ENCODE measurements at regions not wholly inside any gene's neighbourhood (a gene's known extent, or its start where the extent isn't known, plus 50 kb on each side); places are given as distances from the start of the nearest gene placed in this dataset.
"Not testable (repeated sequence)": the region's sequence is repeated elsewhere in the genome, so short reads cannot be mapped to it uniquely, and the experiment has no call there.

DNA sequence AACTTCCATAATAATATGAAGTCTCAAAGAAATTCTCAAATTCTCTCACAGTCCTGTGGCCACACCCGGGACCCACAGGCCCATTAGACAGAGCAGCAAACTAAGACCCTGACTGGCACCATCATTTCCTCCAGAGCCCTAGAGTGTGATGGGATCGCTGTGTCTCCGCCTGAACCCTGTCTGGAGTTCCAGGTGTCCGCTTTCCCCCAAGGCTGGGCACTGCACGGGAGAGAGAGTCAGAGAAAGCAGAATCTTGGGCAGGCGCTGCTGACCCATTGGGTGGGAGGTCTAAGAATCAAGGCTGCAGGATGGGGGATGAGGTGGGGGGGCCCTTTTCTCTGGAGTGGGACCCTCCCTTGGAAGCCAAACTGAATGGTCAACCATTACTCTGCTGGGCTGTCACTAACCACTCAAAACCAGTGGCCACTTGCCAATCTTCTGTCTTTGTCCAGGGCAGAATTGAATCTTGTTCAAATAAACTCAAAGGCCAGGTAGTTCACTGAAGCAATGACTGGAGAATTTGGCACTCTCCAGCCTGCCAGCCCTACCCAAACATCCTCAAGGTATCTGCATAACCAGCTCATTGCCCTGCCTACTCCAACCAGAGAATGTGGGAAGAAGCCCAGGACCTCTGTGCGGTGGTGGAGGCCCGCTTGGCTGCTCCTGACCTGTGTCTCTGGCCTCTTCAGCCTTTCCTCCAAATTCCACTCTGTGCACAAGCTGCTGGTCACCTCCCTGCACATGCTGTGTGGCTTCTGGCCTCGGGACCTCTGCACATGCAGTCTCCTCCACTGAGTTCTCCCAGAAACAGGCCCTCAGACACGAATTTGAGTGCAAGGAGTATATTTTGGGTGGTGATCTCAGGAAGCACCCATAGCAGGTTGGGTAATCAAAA is 141.1 kb downstream of the CEBPB start:
- DNase-seq, result no peak

DNA sequence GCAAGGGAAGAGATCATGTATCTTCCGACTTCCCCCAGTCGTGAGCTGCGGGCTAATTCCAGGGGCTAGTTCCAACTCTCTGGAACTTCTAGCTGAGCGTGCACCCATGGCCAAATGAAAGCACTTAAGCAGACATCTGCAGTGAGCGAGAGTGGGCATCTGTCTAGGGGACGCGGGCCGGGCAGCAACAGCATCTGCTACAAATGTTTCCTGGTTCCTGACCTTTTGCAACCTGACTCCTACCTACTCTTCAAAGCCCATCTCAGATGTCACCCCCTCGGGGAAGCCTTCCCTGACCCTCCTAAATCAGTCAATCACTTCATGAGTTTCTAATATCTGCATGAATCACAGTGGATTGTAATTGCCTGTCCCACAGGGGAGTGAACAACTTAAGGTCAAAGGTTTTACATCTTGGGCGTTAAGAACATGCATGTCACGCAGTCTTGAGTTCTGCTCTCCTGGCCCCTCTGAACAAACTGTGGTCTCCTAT is 141.9 kb downstream of the CEBPB start:
- no peak for DNase-seq

DNA sequence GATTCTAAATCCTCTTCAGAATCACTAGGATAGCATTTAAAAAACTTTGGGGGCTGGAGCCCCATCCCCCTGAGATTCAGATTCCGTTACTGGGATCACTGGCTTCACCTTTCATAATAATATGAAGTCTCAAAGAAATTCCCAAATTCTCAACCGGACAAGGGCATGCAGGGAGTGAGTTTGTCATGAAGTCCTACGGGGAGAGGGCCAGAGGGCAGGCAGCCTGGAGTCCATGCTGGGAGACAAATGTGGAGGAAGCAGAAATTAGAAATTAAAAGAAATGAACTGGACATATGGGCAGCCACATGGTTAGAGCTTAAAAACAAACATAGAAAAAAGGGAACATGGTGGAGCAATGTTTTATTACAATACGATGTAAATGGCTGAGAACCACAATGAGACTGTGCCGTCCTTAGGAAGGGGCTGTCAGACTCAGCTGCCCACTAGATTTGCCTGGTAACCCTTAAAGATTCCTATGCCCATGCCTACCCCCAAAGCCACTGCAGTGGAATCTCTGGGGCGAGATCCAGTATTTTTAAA is 142.6 kb downstream of the CEBPB start:
- no peak for DNase-seq

GRCh38 chr20:50333812-50334211 is 143.2 kb downstream of the CEBPB start:
- DNase-seq, result no peak

DNA sequence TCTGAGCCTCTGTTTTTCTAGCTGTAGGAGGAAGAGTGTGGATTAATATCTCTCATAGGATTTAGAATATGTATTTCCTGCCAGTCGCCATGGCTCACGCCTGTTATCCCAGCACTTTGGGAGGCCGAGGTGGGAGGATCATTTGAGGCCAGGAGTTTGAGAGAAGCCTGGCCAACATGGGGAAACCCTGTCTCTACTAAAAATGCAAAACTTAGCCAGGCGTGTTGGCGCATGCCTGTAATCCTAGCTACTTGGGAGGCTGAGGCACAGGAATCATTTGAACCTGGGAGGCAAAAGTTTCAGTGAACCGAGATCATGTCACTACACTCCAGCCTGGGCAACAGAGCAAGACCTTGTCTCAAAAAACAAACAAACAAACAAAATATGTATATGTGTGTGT is 143.9 kb downstream of the CEBPB start:
- not testable (repeated sequence) for DNase-seq

GRCh38 chr20:50335105-50335504 is 144.5 kb downstream of the CEBPB start:
- no peak for DNase-seq

DNA sequence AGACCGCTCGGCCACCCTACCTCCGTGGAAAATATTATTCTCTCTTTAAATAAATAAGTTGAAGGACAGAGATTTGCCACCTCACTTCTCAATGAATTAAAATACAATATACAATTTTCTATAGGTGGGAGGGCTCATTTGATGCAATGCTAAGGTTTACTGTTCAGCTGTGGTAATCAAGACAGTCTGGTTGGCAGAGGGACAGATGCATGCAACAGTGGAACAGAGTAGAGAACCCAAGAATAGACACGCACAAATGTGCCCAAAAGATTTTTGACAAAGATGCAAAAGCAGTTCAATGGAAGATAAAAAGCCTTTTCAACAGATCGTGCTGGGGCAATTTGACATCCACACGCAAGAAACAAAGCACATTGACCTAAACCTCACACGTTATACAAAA is 145.2 kb downstream of the CEBPB start:
- no peak for DNase-seq

DNA sequence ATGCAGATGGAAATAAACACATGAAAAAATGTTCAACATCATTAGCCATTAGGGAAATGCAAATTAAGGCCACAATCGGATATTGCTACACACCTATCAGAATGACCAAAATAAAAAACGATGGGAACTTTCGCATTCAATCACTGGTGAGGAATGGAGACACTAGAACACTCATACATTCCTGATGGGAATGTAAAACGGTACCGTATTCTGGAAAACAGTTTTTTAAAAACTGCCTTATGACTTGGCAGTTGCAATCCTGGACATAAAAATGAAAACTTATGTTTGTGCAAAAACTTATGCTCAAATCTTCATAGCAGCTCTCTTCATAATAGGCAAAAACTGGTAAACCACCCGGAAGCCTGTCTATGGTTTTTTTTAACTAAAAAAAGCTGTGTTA is 146.0 kb downstream of the CEBPB start:
- DNase-seq, result no peak

DNA sequence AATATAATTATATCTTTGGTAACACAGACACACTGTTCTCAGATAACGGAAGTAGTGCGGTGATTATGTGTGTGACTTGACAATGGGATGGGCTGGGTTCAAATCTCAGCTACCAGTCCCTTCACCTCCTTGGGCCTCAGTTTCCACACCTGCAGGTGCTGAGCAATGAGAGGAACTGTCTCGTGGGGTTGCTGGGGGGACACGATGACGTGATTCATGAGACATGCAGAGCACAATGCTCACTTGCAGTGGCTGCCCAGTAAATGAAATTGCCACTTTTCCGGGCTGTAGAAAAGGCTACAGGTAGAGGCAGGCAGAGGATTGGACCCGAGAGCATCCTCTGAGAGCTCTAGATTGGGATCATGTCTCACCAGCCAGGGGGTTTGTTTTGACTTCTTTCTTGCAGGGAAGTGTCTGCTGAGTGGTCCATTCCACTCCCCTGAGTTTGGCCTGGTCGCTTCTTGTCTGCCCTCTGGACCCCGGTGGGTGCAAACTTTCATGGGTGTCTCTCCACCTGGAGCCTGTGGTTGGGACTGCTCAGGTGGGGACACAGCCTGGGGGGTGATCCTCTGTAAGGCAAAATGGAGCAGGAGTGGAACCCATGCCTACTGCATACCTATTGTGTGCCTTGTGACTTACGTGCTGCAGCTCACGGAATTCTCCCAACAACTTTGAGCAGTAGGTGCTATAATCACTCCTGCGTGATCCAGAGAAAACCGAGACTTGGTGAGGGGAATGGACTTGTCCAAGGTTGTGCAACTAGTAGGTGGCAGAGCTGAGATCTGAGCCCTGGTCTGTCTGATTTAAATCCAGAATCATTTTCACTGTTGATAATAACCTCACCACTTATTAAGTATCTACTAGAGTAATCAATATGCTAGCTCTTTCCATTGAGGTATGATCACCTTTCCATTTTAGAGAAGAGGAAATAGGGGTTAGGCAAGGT is 147.2 kb downstream of the CEBPB start:
- DNase-seq, result no peak

- peak in 1 of 2 donors; percentile 59 for DNase-seq
Observed at GRCh38 chr20:50338479-50339391, 148.1 kb downstream of the CEBPB start.

GRCh38 chr20:50339466-50339901 is 148.9 kb downstream of the CEBPB start:
- no peak for DNase-seq

- DNase-seq, result no peak
Observed at GRCh38 chr20:50340541-50340940, 149.9 kb downstream of the CEBPB start.

- no peak for DNase-seq
Observed at GRCh38 chr20:50341050-50341449, 150.4 kb downstream of the CEBPB start.

- no peak for DNase-seq
Observed at GRCh38 chr20:50341880-50342637, 151.4 kb downstream of the CEBPB start.

DNA sequence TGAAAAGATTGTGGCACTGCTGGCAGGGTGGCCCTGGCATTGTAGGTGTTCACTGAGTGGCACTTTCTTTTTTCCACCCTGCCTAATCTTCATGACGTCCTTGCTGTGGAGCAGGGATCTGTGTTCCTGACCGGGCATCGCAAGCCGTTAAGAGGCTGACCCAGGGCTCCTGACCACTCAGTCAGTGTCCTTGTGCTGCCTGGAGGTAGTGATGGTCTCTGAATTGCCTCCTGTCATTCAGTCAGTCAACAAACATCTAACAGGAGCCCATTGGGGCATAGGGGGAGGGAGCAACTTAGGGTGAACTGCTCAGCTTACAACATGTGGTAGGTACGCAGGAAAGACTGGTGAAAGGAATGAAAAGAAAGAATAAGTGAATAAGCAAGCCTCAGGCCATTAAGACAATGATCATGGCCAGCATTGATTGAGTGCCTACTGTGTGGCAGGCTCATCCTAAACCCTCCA is 152.0 kb downstream of the CEBPB start:
- no peak for DNase-seq

GRCh38 chr20:50343125-50343489 is 152.5 kb downstream of the CEBPB start:
- no peak for DNase-seq

- no peak for DNase-seq
Observed at GRCh38 chr20:50343490-50344179, 153.0 kb downstream of the CEBPB start.

DNA sequence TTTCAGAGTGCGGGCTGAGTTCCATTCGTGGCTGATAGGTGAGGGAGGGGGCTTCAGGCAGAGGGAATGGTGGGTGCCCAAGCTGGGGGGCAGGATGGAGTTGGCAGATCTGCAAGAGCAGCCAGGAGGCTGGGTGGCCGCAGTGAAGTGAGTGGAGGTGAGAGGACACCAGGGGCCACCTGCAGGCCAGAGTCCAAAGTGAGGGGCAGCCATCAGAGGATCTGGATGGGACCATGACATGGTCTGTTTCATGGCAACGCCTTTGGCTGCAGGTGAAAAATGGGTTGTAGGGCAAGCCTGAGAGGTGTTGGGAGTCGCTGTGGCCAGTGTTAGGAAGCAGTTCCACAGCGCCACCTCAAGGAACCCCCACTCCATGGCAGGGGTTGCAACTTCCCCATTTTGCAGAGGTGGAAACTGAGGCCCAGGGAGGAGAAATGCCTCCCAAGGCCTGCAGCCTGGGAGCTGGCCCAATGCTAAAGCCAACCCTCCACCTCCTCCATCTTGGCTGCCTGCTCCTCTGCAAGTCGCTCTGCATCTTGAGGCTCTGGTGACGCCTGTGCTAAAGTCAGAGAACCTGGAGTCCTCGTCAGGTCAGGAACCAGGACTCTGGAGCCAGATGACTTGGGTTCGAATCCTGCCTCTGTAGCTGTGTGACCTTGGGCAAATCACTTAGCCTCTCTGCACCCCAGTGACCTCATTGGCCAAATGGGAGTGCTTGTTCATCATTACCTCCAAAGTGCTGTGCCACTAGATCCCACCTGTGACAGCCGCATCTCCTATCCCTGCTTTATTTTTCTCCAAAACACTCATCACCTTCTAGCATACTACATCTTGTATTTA is 153.8 kb downstream of the CEBPB start:
- DNase-seq, result no peak

DNA sequence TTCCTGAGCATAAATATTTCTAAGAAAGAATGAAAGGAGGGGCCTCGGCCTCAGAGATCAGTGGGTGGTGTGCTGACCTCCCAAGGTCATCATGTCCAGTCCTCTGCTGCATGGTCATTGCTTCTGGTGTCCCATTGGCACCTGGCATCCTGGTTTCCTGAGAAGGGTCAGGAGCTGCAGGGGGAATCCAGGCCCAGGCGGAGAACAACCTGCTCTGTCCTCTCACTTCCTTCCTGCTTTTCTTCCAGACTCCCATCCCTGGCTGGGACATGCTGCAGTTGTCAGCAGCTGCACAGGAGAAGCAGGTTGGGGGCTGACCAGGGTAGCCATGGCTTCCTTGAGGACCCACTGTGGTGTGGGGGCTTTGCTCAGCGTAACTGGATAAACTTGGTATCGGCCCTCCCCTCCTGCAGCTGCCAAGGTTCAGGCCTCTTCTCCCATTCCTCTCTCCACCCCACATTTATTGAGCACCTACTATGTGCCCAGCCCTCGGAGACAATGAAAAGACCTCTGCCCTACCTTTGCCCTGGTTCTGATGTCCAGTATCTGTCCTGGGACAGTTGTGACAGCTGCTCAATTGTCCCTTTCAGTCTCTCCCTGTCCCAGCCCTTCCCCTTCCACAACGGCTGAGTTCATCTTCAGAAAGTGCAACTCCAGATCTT is 155.2 kb downstream of the CEBPB start:
- no peak for DNase-seq

All from bone marrow (tissue), 2 donors.